ENCODE measurements at regions not wholly inside any gene's neighbourhood (a gene's known extent, or its start where the extent isn't known, plus 50 kb on each side); places are given as distances from the start of the nearest gene placed in this dataset.

DNA sequence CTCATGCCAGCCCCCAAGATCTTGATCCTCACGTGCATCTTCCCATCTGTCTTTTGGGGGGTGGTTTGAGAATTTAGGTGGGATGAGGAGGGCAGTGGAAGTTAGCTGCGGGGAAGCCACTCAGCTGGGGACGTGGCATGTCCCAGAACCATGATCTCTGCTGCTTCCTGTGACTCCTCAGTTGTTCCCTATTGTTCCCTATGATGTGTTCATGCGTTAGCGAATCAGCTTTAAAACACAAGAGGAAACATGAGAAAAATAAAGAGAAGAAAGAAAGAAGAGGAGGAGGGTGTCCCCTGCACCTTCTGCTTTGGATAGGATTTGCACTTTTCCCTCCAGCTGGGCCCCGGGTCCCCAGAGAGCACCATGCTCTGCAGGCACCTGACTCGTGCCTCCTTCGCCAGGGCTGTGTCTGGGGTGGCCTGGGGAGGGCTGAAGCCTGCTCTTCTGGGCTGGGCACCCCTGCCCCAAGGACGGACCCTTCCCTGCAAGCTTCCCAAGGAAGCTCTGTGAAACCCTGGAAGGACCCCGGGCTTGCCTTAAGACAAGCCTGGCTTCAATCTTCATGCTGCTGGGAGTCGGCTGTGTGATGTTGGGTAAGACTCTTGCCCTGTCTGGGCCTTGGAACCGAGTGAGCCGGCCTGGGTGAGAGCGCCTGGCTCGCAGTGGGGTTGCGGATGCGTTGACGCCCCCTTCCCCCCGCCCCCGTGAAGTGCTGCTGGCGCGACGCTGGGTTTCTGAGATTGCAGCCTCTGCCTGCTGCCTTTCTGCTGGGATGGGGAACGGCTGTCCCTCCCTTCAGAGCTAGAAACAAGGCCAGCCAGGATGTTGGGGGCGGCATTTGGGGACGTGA, 62.8 kb upstream of the CIBAR2 start:
- no peak overlapping the region for H3K4me3 ChIP-seq (replicated peaks in 1 of 3; ENCODE audit: insufficient read depth in 1 of 3, low read depth in 2 of 3, low read length in 3 of 3)
- intact Hi-C loops (cut with micrococcal nuclease; ENCODE audit: unreplicated experiment): loop anchor here (5.0 kb wide), 1 partner anchor 58 kb away; no protein-coding TSS in a partner anchor
- 85% methylated on average over 26 of the region's 26 CpGs for WGBS (ENCODE audit: low lambda C conversion rate)

More for the DNA sequence above, 62.8 kb upstream of the CIBAR2 start:
- TF ChIP-seq ZNF768 (CRISPR knock-in tag; IDR thresholded peaks at IDR 0.05) (peak; percentile 97), GZF1 (CRISPR knock-in tag; IDR thresholded peaks at IDR 0.05) (no peak), SNRNP70 (IDR thresholded peaks at IDR 0.05; ENCODE audit: low read depth, low read length) (no peak), ZNF605 (CRISPR knock-in tag; IDR thresholded peaks at IDR 0.05) (0 out of 2 replicates have a peak, but pooled peaks have one; percentile 3), ZNF572 (CRISPR knock-in tag; IDR thresholded peaks at IDR 0.05) (0 out of 2 replicates have a peak, but pooled peaks have one; percentile 28), NFKB2 (CRISPR knock-in tag; IDR thresholded peaks at IDR 0.05; ENCODE audit: borderline replicate concordance) (peak; percentile 49; the same call in 1 of the 2 replicates), KDM1A (CRISPR knock-in tag; IDR thresholded peaks at IDR 0.05) (no peak), MAX (IDR thresholded peaks at IDR 0.05) (0 out of 2 replicates have a peak, but pooled peaks have one; percentile 13)
- TF ChIP-seq, protein P1, sequence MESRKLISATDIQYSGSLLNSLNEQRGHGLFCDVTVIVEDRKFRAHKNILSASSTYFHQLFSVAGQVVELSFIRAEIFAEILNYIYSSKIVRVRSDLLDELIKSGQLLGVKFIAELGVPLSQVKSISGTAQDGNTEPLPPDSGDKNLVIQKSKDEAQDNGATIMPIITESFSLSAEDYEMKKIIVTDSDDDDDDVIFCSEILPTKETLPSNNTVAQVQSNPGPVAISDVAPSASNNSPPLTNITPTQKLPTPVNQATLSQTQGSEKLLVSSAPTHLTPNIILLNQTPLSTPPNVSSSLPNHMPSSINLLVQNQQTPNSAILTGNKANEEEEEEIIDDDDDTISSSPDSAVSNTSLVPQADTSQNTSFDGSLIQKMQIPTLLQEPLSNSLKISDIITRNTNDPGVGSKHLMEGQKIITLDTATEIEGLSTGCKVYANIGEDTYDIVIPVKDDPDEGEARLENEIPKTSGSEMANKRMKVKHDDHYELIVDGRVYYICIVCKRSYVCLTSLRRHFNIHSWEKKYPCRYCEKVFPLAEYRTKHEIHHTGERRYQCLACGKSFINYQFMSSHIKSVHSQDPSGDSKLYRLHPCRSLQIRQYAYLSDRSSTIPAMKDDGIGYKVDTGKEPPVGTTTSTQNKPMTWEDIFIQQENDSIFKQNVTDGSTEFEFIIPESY (CRISPR knock-in tag; IDR thresholded peaks at IDR 0.05): peak; percentile 31; the same call in 1 of the 2 replicates
- TF ChIP-seq, protein P2, sequence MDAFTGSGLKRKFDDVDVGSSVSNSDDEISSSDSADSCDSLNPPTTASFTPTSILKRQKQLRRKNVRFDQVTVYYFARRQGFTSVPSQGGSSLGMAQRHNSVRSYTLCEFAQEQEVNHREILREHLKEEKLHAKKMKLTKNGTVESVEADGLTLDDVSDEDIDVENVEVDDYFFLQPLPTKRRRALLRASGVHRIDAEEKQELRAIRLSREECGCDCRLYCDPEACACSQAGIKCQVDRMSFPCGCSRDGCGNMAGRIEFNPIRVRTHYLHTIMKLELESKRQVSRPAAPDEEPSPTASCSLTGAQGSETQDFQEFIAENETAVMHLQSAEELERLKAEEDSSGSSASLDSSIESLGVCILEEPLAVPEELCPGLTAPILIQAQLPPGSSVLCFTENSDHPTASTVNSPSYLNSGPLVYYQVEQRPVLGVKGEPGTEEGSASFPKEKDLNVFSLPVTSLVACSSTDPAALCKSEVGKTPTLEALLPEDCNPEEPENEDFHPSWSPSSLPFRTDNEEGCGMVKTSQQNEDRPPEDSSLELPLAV (CRISPR knock-in tag; conservative IDR thresholded peaks at IDR 0.05; ENCODE audit: low read depth): no peak
- H3K79me2 ChIP-seq (ENCODE audit: insufficient read depth, low read length): peaks cover 8% of the 10 kb centered on the region
- in situ Hi-C loops (cut with HindIII; ENCODE audit: extremely low pct_ligation_motif_present, low pct_unique_long_range_greater_than_20kb): no loop called here
- ChIA-PET CTCF (ENCODE audit: low intra/inter-chr PET ratio, low total read pairs) (no interaction called here), POLR2A (interaction anchor here (2.0 to 6.6 kb wide), 3 partner anchors 16 to 39 kb away, joined by 6 to 39 read pairs (median 34); no protein-coding TSS in a partner anchor)
- H3K27me3 ChIP-seq (ENCODE audit: control insufficient read depth in 1 of 2, insufficient read depth in 2 of 2, low read length in 2 of 2): peaks cover 13 to 29% of the 10 kb centered on the region in 2 experiments; a peak in 4 of 5 replicates
- no peak overlapping the region for H3K27ac ChIP-seq (ENCODE audit: extremely low read length, insufficient read depth, low read length)
- peaks cover 53% of the 10 kb centered on the region for H3K4me1 ChIP-seq (ENCODE audit: insufficient read depth, low read length)
- H4K20me1 ChIP-seq (ENCODE audit: insufficient read depth, low read length): peaks cover 29% of the 10 kb centered on the region; the same call in 1 of the 2 replicates
- no peak overlapping the region for H3K9ac ChIP-seq (ENCODE audit: insufficient read depth, low read depth, low read length)
- H3K36me3 ChIP-seq (replicated peaks in 1 of 2; ENCODE audit: control insufficient read depth in 1 of 2, insufficient read depth in 2 of 2, low read length in 2 of 2): no peaks in the 10 kb centered on the region
- FAIRE-seq: no peak
- BruUV-seq (replicated peaks): no TSS peak
- no peak for DNase-seq (ENCODE audit: low spot score)
- peak overlapping the region; percentile 90; the same call in 1 of the 2 replicates for H3K4me2 ChIP-seq (ENCODE audit: low read depth, low read length)
- no peak for ATAC-seq
- no peaks in the 10 kb centered on the region for H3K9me3 ChIP-seq (ENCODE audit: low read length)
- no peak overlapping the region for H2AFZ ChIP-seq (ENCODE audit: low read length)
